GM12865 (cell line): ENCODE measurements at regions not wholly inside any gene's neighbourhood (a gene's known extent, or its start where the extent isn't known, plus 50 kb on each side); places are given as distances from the start of the nearest gene placed in this dataset.

Experiments
- DNase-seq: peaks from one replicate; pipeline ENCODE4 v3.0.0; 2010; ENCODE audit warnings: low read depth
- H3K4me3 ChIP-seq: 2 replicates; pipeline ENCODE4 v1.5.1; 2011; ENCODE audit warnings: mild to moderate bottlenecking, low read depth, low read length, control low read depth
- TF ChIP-seq, protein P1 (sequence below): IDR thresholded peaks from 2 replicates; pipeline ENCODE4 v1.5.1; 2011; ENCODE audit warnings: low read length, control low read depth, low read depth, inconsistent platforms; ENCODE audit not compliant: insufficient read depth; ENCODE audit errors: missing control alignments

DNA sequence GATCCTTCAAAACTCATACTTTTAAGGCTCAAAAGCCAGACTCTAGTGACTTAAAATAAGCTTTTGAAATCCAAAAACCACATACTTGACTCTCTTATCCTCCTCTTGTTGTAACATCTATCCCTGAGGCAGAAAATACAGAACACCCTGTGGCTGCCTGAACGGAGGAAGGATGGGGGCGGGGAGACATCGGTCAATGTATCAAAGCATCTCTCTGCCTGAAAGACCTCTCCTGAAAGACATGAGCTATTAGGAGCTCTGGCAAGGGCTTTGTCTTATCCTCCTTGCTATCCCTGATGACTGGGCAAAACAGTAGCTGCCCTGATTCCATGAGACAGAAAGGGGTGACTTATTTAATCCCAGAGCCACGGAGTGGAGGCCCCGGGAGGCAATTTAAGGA lies 122.4 kb downstream of the MN1 start:
- TF ChIP-seq, protein P1, sequence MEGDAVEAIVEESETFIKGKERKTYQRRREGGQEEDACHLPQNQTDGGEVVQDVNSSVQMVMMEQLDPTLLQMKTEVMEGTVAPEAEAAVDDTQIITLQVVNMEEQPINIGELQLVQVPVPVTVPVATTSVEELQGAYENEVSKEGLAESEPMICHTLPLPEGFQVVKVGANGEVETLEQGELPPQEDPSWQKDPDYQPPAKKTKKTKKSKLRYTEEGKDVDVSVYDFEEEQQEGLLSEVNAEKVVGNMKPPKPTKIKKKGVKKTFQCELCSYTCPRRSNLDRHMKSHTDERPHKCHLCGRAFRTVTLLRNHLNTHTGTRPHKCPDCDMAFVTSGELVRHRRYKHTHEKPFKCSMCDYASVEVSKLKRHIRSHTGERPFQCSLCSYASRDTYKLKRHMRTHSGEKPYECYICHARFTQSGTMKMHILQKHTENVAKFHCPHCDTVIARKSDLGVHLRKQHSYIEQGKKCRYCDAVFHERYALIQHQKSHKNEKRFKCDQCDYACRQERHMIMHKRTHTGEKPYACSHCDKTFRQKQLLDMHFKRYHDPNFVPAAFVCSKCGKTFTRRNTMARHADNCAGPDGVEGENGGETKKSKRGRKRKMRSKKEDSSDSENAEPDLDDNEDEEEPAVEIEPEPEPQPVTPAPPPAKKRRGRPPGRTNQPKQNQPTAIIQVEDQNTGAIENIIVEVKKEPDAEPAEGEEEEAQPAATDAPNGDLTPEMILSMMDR: no peak
- H3K4me3 ChIP-seq: no peak overlapping the region
- no peak for DNase-seq

DNA sequence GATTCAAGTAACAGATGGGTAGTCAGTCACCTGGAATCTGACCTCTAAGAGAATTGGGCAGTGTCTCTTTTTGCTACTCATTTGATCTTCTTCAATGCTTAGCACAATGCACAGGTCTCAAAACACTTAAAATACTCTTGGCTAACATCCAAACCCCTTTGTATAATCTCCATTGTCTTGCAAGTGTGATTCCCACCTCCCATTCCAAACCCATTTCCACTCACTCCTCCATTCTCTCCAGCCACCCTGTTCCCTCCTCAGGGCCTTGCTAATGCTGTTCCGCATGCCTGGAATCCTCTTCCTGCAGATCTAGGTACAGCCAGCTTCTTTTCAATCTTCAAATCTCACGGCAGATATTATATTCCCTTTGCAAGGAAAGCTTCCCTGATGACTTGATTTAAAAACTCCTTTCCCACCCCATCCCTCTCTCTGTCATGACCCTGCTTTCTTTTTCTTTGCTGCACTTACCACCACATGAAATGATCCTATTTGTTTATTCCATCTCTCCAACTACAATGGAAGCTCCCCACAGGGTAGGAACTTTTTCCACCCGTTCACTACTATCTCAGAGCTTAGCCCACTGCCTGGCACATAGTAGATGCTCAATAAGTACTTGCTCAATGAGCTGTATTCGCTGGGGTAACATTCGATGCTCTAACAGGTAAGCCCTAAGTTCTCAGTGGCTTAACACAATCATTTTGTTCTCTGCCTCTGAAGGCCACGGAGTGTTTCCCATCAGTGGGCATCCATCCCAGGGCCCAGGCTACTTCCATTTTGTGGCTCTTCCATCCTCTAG lies 121.7 kb downstream of the MN1 start:
- DNase-seq: no peak

DNA sequence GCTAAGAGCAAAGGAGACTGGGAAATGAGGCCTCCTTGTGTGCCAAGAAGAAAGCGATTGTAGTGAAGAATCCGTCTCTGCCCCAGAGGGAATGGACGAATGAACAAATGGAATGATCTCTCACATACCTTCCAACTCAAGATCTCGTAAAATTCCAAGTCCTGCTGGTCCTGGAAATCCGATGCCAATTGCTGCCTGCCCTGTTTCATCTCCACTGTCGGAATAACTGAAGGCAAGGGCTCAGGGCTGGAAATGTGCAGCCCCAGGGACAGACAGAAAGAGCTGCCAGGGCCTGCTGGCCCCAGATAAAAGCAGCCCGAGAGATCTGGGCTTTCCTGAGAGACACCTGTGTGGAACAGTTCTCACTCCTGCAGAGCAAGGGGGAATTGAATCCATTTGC lies 120.9 kb downstream of the MN1 start:
- TF ChIP-seq, protein P1: no peak
- DNase-seq: no peak
- H3K4me3 ChIP-seq: no peak overlapping the region

More for the DNA sequence above, 121.7 kb downstream of the MN1 start:
- TF ChIP-seq, protein P1: no peak
- H3K4me3 ChIP-seq: no peak overlapping the region

DNA sequence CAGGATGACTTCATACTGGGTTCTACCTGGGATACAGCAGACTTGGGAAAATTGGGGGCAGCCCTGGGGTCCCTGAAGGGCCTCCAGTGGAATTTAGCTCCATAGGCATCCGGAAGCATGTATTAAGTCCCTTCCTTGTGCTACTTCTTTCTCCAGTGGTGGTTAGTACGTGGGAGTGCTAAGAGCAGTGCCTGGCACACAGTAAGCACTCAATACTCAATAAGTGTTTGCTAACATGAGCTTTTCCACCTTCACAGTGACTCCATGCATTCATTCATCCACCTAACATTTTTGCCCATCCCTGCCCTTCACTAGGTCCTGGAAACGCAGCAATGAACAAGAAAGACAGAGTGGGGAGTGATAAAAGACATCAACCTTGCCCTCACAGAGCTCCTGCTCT lies 120.5 kb downstream of the MN1 start:
- H3K4me3 ChIP-seq: no peak overlapping the region
- TF ChIP-seq, protein P1: no peak
- DNase-seq: no peak

DNA sequence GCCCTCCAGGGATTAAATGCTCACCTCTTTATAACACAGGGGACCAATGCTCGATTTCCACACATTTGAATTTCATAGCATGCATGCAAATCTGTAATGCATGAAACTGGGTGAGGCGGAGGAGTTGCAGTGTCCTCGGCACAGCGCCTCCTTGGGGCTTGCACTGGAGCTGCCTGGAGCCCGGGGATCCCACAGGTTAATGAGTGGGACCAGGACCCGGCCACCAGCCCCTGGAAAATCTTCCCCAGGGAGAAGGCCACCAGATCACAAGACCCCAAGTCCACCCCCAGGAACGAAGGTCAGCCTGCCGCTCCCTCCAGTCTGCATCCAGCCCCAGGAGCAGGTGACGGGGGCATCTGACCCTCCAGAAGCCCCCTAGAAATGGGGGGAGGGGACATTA lies 119.1 kb downstream of the MN1 start:
- no peak overlapping the region for H3K4me3 ChIP-seq
- TF ChIP-seq, protein P1: no peak
- DNase-seq: no peak

DNA sequence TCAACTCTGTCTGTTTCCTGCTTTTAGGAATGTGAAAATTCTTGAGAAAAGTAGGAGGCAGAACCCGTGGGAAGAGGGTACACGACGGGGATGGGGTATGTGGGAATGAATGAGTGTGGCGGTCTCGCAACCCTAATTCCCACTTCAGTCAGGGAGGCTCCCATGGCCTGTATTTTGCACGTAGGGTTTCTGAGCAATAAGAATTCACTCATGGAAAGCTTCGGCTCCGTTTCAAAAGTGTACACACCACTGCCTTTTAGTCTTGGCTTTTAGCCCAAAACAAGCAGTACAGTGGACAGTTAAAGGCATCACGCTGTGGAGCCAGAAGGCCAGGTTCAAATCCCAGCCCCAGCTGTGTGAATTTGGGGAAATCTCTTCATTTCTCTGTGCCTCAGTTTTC lies 116.7 kb downstream of the MN1 start:
- TF ChIP-seq, protein P1: no peak
- DNase-seq: no peak

DNA sequence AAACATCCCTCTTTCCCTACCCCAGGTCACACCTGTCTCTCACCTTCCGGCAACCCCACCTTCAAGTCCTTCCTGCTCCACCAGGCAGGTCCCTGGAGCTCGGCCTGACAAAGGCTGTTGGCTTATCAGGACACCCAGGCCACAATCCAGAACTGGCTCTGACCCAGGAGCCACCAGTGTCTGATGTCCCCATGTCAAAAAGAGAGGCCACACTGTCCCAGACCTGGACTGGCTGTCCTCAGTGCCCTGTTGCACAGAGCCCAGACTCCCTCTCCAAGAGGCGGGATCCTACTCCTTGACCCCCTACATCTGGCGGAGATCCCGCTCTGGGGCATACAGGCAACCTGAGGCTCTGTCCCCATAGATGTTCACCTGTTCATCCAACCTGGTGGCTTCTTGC lies 116.0 kb downstream of the MN1 start:
- no peak overlapping the region for H3K4me3 ChIP-seq
- TF ChIP-seq, protein P1: no peak
- no peak for DNase-seq

More for the DNA sequence above, 116.7 kb downstream of the MN1 start:
- H3K4me3 ChIP-seq: no peak overlapping the region
